ENCODE measurements at regions not wholly inside any gene's neighbourhood (a gene's known extent, or its start where the extent isn't known, plus 50 kb on each side); places are given as distances from the start of the nearest gene placed in this dataset.

GRCh38 chr22:47276450-47276820 is 514.0 kb downstream of the TBC1D22A start:
- no peaks in the 10 kb centered on the region for H3K36me3 ChIP-seq (replicated peaks in 1 of 2; ENCODE audit: control insufficient read depth in 2 of 2, insufficient read depth in 2 of 2, low read length in 2 of 2)
- H3K9ac ChIP-seq (ENCODE audit: low read depth, low read length, poor library complexity), result no peak overlapping the region
- no peak overlapping the region for H4K91ac ChIP-seq (ENCODE audit: low read depth, low read length, poor library complexity)
- H2BK12ac ChIP-seq (ENCODE audit: low read length), result no peak overlapping the region
- H2BK120ac ChIP-seq (ENCODE audit: low read depth, low read length), result no peak overlapping the region
- H3K4ac ChIP-seq (ENCODE audit: low read length), result no peak overlapping the region
- no peak overlapping the region for H3K4me3 ChIP-seq (ENCODE audit: low read length in 2 of 2)
- H3K9me3 ChIP-seq (replicated peaks in 1 of 2; ENCODE audit: control insufficient read depth in 2 of 2, insufficient read depth in 1 of 2, low read depth in 1 of 2, low read length in 2 of 2), result peaks cover 0 to 57% of the 10 kb centered on the region in 2 donors
- H3K4me2 ChIP-seq (ENCODE audit: insufficient read depth, low read length, poor library complexity, severe bottlenecking), result no peak overlapping the region
- H2BK15ac ChIP-seq (ENCODE audit: low read length), result no peak overlapping the region
- no peak overlapping the region for H2AK5ac ChIP-seq (ENCODE audit: low read depth, low read length)
- no peak overlapping the region for H2AFZ ChIP-seq (ENCODE audit: low read length)
- WGBS, 2 donors (ENCODE audit: extremely low coverage in 2 of 2, insufficient read length in 2 of 2, insufficient replicate concordance in 1 of 2), result no CpG with 5 or more reads among the region's 9 CpGs
- H4K8ac ChIP-seq (ENCODE audit: low read depth, low read length), result no peak overlapping the region
- H3K4me1 ChIP-seq (ENCODE audit: control insufficient read depth in 2 of 2, insufficient read depth in 1 of 2, low read depth in 1 of 2, low read length in 2 of 2), result no peaks in the 10 kb centered on the region
- no peaks in the 10 kb centered on the region for H3K79me1 ChIP-seq (ENCODE audit: low read depth, low read length)
- H3K18ac ChIP-seq (ENCODE audit: low read length), result no peak overlapping the region
- no peak overlapping the region for H2BK5ac ChIP-seq (ENCODE audit: low read length)
- no peak for DNase-seq (ENCODE audit: low spot score)
- no peak overlapping the region for H3K27ac ChIP-seq (replicated peaks; ENCODE audit: low read length)
- no peak overlapping the region for H3K23ac ChIP-seq (ENCODE audit: low read depth, low read length, poor library complexity)
- H3K27me3 ChIP-seq (ENCODE audit: control insufficient read depth in 3 of 3, insufficient read depth in 3 of 3, low read depth in 1 of 3, low read length in 3 of 3), result peaks cover 0 to 20% (median 0%) of the 10 kb centered on the region in 3 experiments
- H3K14ac ChIP-seq (ENCODE audit: low read length), result no peak overlapping the region

DNA sequence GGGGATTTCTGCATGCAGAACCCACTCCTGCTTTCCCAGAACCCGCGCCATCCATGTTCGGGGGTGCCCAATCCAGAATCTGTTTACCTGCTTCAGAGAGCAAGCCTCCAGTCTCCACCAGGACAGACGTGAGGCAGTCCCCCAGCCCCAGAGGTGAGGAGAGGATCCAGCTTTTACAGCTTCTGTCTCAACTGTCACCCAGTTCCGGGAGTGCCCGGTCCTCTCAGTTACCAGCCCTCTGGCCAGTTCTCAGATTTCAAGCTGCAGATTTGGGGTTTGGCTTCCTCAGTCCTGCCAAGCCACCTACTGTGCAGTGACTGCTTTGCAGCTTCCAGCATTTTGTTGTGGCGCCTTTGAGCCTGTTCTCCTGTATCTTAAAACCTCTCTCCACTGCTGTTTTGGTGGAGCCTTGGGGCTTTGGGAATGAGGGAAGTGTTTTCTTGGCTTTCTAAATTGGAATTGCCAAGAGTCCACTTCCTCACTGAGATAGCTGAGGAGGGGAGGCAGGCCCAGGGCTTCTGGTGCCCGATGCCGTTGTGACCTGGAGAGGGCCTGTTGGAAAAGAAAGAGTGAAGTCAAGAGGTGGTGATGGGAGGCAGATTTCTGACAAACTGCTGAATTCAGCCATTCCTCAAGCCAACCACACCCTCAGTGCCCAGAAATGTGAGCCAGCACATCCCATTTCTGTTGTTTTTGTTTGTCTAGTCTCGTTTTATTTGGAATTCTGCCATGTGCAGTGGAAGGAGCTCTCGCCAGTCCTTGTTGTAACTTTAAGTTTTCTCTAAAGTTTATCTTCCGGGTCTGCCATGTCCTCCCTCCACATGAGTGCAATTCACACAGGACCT is 513.4 kb downstream of the TBC1D22A start:
- H3K9me3 ChIP-seq (replicated peaks in 1 of 2; ENCODE audit: control insufficient read depth in 2 of 2, insufficient read depth in 1 of 2, low read depth in 1 of 2, low read length in 2 of 2), result peaks cover 0 to 55% of the 10 kb centered on the region in 2 donors
- no peak overlapping the region for H3K4me3 ChIP-seq (ENCODE audit: low read length in 2 of 2)

DNA sequence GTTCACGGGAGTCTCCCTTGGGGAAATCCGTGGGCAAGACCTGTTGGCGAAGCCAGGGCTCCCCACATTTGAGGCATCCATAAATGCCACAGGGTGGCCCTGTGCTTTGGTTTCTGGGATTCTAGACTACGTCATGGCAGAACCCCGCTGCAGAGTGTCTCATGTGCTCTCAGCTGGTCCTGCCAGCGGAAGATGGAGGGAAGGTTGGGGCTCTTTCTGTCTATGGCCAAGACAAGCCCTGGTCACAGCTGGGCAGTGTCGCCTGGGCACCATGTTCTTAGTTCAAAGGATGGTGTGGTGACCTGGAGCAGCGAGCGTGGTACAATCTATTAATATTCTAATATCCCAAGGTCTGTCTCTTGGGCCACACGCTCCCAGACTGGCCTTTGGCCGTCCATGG is 511.7 kb downstream of the TBC1D22A start:
- no peak overlapping the region for H2AK5ac ChIP-seq (ENCODE audit: low read depth, low read length)
- no peak overlapping the region for H2BK12ac ChIP-seq (ENCODE audit: low read length)
- H4K91ac ChIP-seq (ENCODE audit: low read depth, low read length, poor library complexity), result no peak overlapping the region
- peaks cover 0 to 14% (median 0%) of the 10 kb centered on the region in 3 experiments for H3K27me3 ChIP-seq (ENCODE audit: control insufficient read depth in 3 of 3, insufficient read depth in 3 of 3, low read depth in 1 of 3, low read length in 3 of 3)
- H3K27ac ChIP-seq (replicated peaks; ENCODE audit: low read length), result no peak overlapping the region
- H3K23ac ChIP-seq (ENCODE audit: low read depth, low read length, poor library complexity), result no peak overlapping the region
- H3K36me3 ChIP-seq (replicated peaks in 1 of 2; ENCODE audit: control insufficient read depth in 2 of 2, insufficient read depth in 2 of 2, low read length in 2 of 2), result no peaks in the 10 kb centered on the region
- no peak overlapping the region for H2BK120ac ChIP-seq (ENCODE audit: low read depth, low read length)
- H3K4me1 ChIP-seq (ENCODE audit: control insufficient read depth in 2 of 2, insufficient read depth in 1 of 2, low read depth in 1 of 2, low read length in 2 of 2), result no peaks in the 10 kb centered on the region
- H3K79me1 ChIP-seq (ENCODE audit: low read depth, low read length), result no peaks in the 10 kb centered on the region
- H4K8ac ChIP-seq (ENCODE audit: low read depth, low read length), result no peak overlapping the region
- no peak overlapping the region for H2BK15ac ChIP-seq (ENCODE audit: low read length)
- no CpG with 5 or more reads among the region's 11 CpGs for WGBS, 2 donors (ENCODE audit: extremely low coverage in 2 of 2, insufficient read length in 2 of 2, insufficient replicate concordance in 1 of 2)
- no peak for DNase-seq (ENCODE audit: low spot score)
- no peak overlapping the region for H2AFZ ChIP-seq (ENCODE audit: low read length)
- no peak overlapping the region for H3K4ac ChIP-seq (ENCODE audit: low read length)
- no peak overlapping the region for H3K9ac ChIP-seq (ENCODE audit: low read depth, low read length, poor library complexity)
- H3K9me3 ChIP-seq (replicated peaks in 1 of 2; ENCODE audit: control insufficient read depth in 2 of 2, insufficient read depth in 1 of 2, low read depth in 1 of 2, low read length in 2 of 2), result peaks cover 0 to 64% of the 10 kb centered on the region in 2 donors
- H3K14ac ChIP-seq (ENCODE audit: low read length), result no peak overlapping the region
- no peak overlapping the region for H3K4me3 ChIP-seq (ENCODE audit: low read length in 2 of 2)
- no peak overlapping the region for H3K4me2 ChIP-seq (ENCODE audit: insufficient read depth, low read length, poor library complexity, severe bottlenecking)
- no peak overlapping the region for H2BK5ac ChIP-seq (ENCODE audit: low read length)
- H3K18ac ChIP-seq (ENCODE audit: low read length), result no peak overlapping the region

More for the DNA sequence above, 513.4 kb downstream of the TBC1D22A start:
- Histone ChIP-seq H4K91ac (ENCODE audit: low read depth, low read length, poor library complexity) (no peak overlapping the region), H2BK15ac (ENCODE audit: low read length) (no peak overlapping the region), H3K23ac (ENCODE audit: low read depth, low read length, poor library complexity) (no peak overlapping the region), H2AFZ (ENCODE audit: low read length) (no peak overlapping the region), H2BK120ac (ENCODE audit: low read depth, low read length) (no peak overlapping the region), H3K27ac (replicated peaks; ENCODE audit: low read length) (no peak overlapping the region), H3K9ac (ENCODE audit: low read depth, low read length, poor library complexity) (no peak overlapping the region), H3K4me2 (ENCODE audit: insufficient read depth, low read length, poor library complexity, severe bottlenecking) (no peak overlapping the region), H2BK5ac (ENCODE audit: low read length) (no peak overlapping the region), H3K18ac (ENCODE audit: low read length) (no peak overlapping the region), H3K27me3 (ENCODE audit: control insufficient read depth in 3 of 3, insufficient read depth in 3 of 3, low read depth in 1 of 3, low read length in 3 of 3) (peaks cover 0 to 18% (median 0%) of the 10 kb centered on the region in 3 experiments), H3K4ac (ENCODE audit: low read length) (no peak overlapping the region), H3K36me3 (replicated peaks in 1 of 2; ENCODE audit: control insufficient read depth in 2 of 2, insufficient read depth in 2 of 2, low read length in 2 of 2) (no peaks in the 10 kb centered on the region), H3K14ac (ENCODE audit: low read length) (no peak overlapping the region), H3K79me1 (ENCODE audit: low read depth, low read length) (no peaks in the 10 kb centered on the region), H3K4me1 (ENCODE audit: control insufficient read depth in 2 of 2, insufficient read depth in 1 of 2, low read depth in 1 of 2, low read length in 2 of 2) (no peaks in the 10 kb centered on the region), H2AK5ac (ENCODE audit: low read depth, low read length) (no peak overlapping the region), H2BK12ac (ENCODE audit: low read length) (no peak overlapping the region), H4K8ac (ENCODE audit: low read depth, low read length) (no peak overlapping the region)
- DNase-seq (ENCODE audit: low spot score), result no peak
- WGBS, 2 donors (ENCODE audit: extremely low coverage in 2 of 2, insufficient read length in 2 of 2, insufficient replicate concordance in 1 of 2), result no CpG with 5 or more reads among the region's 12 CpGs

DNA sequence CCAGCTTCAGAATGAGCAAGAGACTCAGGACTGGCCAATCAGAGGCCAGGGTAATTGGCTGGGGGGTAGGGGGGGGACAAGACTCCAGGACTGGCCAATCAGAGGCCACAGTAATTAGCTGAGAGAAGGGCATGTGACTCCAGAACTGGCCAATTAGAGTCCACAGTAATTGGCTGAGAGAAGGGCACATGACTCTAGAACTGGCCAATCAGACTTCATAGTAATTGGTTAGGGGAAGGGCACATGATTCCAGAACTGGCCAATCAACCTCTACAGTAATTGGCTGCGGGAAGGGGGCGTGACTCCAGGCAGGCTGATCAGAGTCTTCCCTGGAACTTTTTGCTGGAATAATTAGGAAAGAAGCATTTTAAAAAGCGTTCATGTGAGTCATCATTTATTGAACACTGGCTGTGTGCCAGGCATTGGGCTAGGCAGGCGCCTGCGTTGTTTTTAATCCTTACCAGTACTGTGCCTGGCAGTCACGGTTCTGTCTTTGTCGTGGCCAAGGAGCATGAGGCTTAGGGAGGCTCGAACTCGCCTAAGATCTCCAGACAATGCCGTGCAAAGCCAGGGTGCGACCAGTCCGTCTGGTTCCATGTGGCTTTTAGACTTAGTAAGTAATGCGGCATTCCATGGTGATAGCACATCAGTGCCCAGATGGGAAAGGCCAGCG is 508.1 kb downstream of the TBC1D22A start:
- Histone ChIP-seq H3K4me1 (ENCODE audit: control insufficient read depth in 2 of 2, insufficient read depth in 1 of 2, low read depth in 1 of 2, low read length in 2 of 2) (no peaks in the 10 kb centered on the region), H2AK5ac (ENCODE audit: low read depth, low read length) (no peak overlapping the region), H2AFZ (ENCODE audit: low read length) (no peak overlapping the region), H3K18ac (ENCODE audit: low read length) (no peak overlapping the region), H3K79me1 (ENCODE audit: low read depth, low read length) (no peaks in the 10 kb centered on the region), H4K8ac (ENCODE audit: low read depth, low read length) (no peak overlapping the region), H2BK5ac (ENCODE audit: low read length) (no peak overlapping the region), H3K9ac (ENCODE audit: low read depth, low read length, poor library complexity) (no peak overlapping the region), H3K14ac (ENCODE audit: low read length) (no peak overlapping the region), H3K4me3 (ENCODE audit: low read length in 2 of 2) (peak overlapping the region in 1 of 2 donors; percentile 60), H2BK120ac (ENCODE audit: low read depth, low read length) (no peak overlapping the region), H2BK15ac (ENCODE audit: low read length) (no peak overlapping the region), H3K9me3 (replicated peaks in 1 of 2; ENCODE audit: control insufficient read depth in 2 of 2, insufficient read depth in 1 of 2, low read depth in 1 of 2, low read length in 2 of 2) (peaks cover 0 to 57% of the 10 kb centered on the region in 2 donors), H3K4ac (ENCODE audit: low read length) (no peak overlapping the region), H2BK12ac (ENCODE audit: low read length) (no peak overlapping the region), H3K27ac (replicated peaks; ENCODE audit: low read length) (no peak overlapping the region), H4K91ac (ENCODE audit: low read depth, low read length, poor library complexity) (no peak overlapping the region), H3K4me2 (ENCODE audit: insufficient read depth, low read length, poor library complexity, severe bottlenecking) (no peak overlapping the region), H3K23ac (ENCODE audit: low read depth, low read length, poor library complexity) (no peak overlapping the region), H3K36me3 (replicated peaks in 1 of 2; ENCODE audit: control insufficient read depth in 2 of 2, insufficient read depth in 2 of 2, low read length in 2 of 2) (no peaks in the 10 kb centered on the region), H3K27me3 (ENCODE audit: control insufficient read depth in 3 of 3, insufficient read depth in 3 of 3, low read depth in 1 of 3, low read length in 3 of 3) (peaks cover 0 to 11% (median 0%) of the 10 kb centered on the region in 3 experiments)
- WGBS, 2 donors (ENCODE audit: extremely low coverage in 2 of 2, insufficient read length in 2 of 2, insufficient replicate concordance in 1 of 2), result no CpG with 5 or more reads among the region's 14 CpGs
- no peak for DNase-seq (ENCODE audit: low spot score)
